Neural progenitor cell (in vitro differentiated cells): ENCODE measurements at regions not wholly inside any gene's neighbourhood (a gene's known extent, or its start where the extent isn't known, plus 50 kb on each side); places are given as distances from the start of the nearest gene placed in this dataset.

Experiments
- DNase-seq: peaks from one replicate; pipeline ENCODE4 v3.0.0-alpha.2; 2016; ENCODE audit warnings: low spot score
- H2AFZ ChIP-seq: fragments of 200-600 bp; sonication (generic); replicated peaks from 2 replicates; pipeline ENCODE4 v1.6.1; 2016; ENCODE audit warnings: antibody characterized with exemption
- H3F3A ChIP-seq: fragments of 200-600 bp; sonication (generic); 2 replicates; pipeline ENCODE4 v1.6.1; 2016; ENCODE audit warnings: antibody characterized with exemption, low read depth
- H3K27ac ChIP-seq: fragments of 200-600 bp; sonication (generic); 2 replicates; pipeline ENCODE4 v1.5.1; 2016; ENCODE audit warnings: mild to moderate bottlenecking
- H3K27me3 ChIP-seq: fragments of 200-600 bp; sonication (generic); 2 replicates; pipeline ENCODE4 v1.6.1; 2016; ENCODE audit warnings: mild to moderate bottlenecking, moderate library complexity
- H3K36me3 ChIP-seq: fragments of 200-600 bp; sonication (generic); 2 replicates; pipeline ENCODE4 v1.5.1; 2016
- H3K4me1 ChIP-seq: fragments of 200-600 bp; sonication (generic); 2 replicates; pipeline ENCODE4 v1.6.1; 2016; ENCODE audit warnings: mixed run types
- H3K4me2 ChIP-seq: fragments of 200-600 bp; sonication (generic); 2 replicates; pipeline ENCODE4 v1.6.1; 2016
- H3K4me3 ChIP-seq: fragments of 200-600 bp; sonication (generic); 2 replicates; pipeline ENCODE4 v1.5.1; 2016
- H3K79me2 ChIP-seq: fragments of 200-600 bp; sonication (generic); 2 replicates; pipeline ENCODE4 v1.6.1; 2016; ENCODE audit warnings: low read depth
- H3K9ac ChIP-seq: fragments of 200-600 bp; sonication (generic); 2 replicates; pipeline ENCODE4 v1.6.1; 2016
- H3K9me3 ChIP-seq: fragments of 200-600 bp; sonication (generic); 2 replicates; pipeline ENCODE4 v1.5.1; 2016; ENCODE audit warnings: low read depth
- H4K20me1 ChIP-seq: fragments of 200-600 bp; sonication (generic); 2 replicates; pipeline ENCODE4 v1.6.1; 2016; ENCODE audit warnings: low read depth
- H3K27ac Mint-ChIP-seq: 3 replicates; pipeline ENCODE4 v1.8.0; 2021; ENCODE audit warnings: mixed read lengths
- H3K27me3 Mint-ChIP-seq: 2 replicates; pipeline ENCODE4 v1.8.0; 2022; ENCODE audit warnings: low read depth, mild to moderate bottlenecking, inconsistent platforms, moderate library complexity, mixed read lengths; ENCODE audit not compliant: insufficient read depth
- H3K36me3 Mint-ChIP-seq: 3 replicates; pipeline ENCODE4 v1.8.0; 2021; ENCODE audit warnings: mixed read lengths
- H3K4me1 Mint-ChIP-seq: 3 replicates; pipeline ENCODE4 v1.8.0; 2021; ENCODE audit warnings: mixed read lengths
- H3K4me3 Mint-ChIP-seq: 3 replicates; pipeline ENCODE4 v1.8.0; 2021; ENCODE audit warnings: mild to moderate bottlenecking, moderate library complexity, mixed read lengths
- H3K9me3 Mint-ChIP-seq: 3 replicates; pipeline ENCODE4 v1.8.0; 2020; ENCODE audit warnings: mixed read lengths
- CTCF ChIP-seq: fragments of 200-600 bp; sonication (generic); IDR thresholded peaks from 2 replicates; pipeline ENCODE4 v1.5.1; 2017; ENCODE audit warnings: antibody characterized with exemption, mild to moderate bottlenecking
- EZH2 ChIP-seq: fragments of 200-600 bp; sonication (generic); IDR thresholded peaks from 2 replicates; pipeline ENCODE4 v1.6.1; 2017; ENCODE audit warnings: antibody characterized with exemption, mild to moderate bottlenecking, moderate library complexity
- EZH2phosphoT487 ChIP-seq: fragments of 200-600 bp; sonication (generic); IDR thresholded peaks from 2 replicates; pipeline ENCODE4 v1.6.1; 2017; ENCODE audit warnings: antibody characterized with exemption

- no peaks in the 10 kb centered on the region for H4K20me1 ChIP-seq
- no peaks in the 10 kb centered on the region for H3K79me2 ChIP-seq
- no peak overlapping the region for H3K9ac ChIP-seq
- Mint-ChIP-seq H3K4me1 (peaks cover 15% of the 10 kb centered on the region), H3K4me3 (no peak overlapping the region), H3K9me3 (peaks cover 3% of the 10 kb centered on the region), H3K36me3 (no peaks in the 10 kb centered on the region), H3K27me3 (peaks cover 2% of the 10 kb centered on the region), H3K27ac (no peak overlapping the region)
- peaks cover 3% of the 10 kb centered on the region for H3K27me3 ChIP-seq
- H3K4me2 ChIP-seq, result no peak overlapping the region
- no peak for TF ChIP-seq EZH2
- no peak for TF ChIP-seq EZH2phosphoT487
- TF ChIP-seq CTCF, result no peak
- no peak overlapping the region for H3K27ac ChIP-seq
- H3K9me3 ChIP-seq, result no peaks in the 10 kb centered on the region
- H3F3A ChIP-seq, result no peaks in the 10 kb centered on the region
- H3K4me3 ChIP-seq, result no peak overlapping the region
- DNase-seq, result no peak
- H3K4me1 ChIP-seq, result peaks cover 7% of the 10 kb centered on the region
- H3K36me3 ChIP-seq, result no peaks in the 10 kb centered on the region
- H2AFZ ChIP-seq, result no peak overlapping the region
These were observed 228.1 kb upstream of the ATP10A start for GRCh38 chr15:26091184-26091583.

GRCh38 chr15:26087881-26088280, 224.8 kb upstream of the ATP10A start:
- Histone ChIP-seq H4K20me1 (no peaks in the 10 kb centered on the region), H3K4me1 (peaks cover 22% of the 10 kb centered on the region), H3K27me3 (no peaks in the 10 kb centered on the region), H3K4me2 (no peak overlapping the region), H3K9ac (no peak overlapping the region), H3F3A (peaks cover under 1% of the 10 kb centered on the region), H3K79me2 (no peaks in the 10 kb centered on the region), H3K27ac (no peak overlapping the region), H3K9me3 (no peaks in the 10 kb centered on the region), H3K4me3 (no peak overlapping the region), H2AFZ (no peak overlapping the region), H3K36me3 (no peaks in the 10 kb centered on the region)
- DNase-seq, result no peak
- Mint-ChIP-seq H3K9me3 (no peaks in the 10 kb centered on the region), H3K4me1 (peaks cover 28% of the 10 kb centered on the region), H3K27ac (no peak overlapping the region), H3K4me3 (no peak overlapping the region), H3K36me3 (no peaks in the 10 kb centered on the region), H3K27me3 (peaks cover 2% of the 10 kb centered on the region)
- TF ChIP-seq EZH2phosphoT487 (no peak), CTCF (no peak), EZH2 (no peak)

- H3K27ac ChIP-seq, result no peak overlapping the region
- H3K4me3 ChIP-seq, result no peak overlapping the region
- DNase-seq, result no peak
- Mint-ChIP-seq H3K4me3 (no peak overlapping the region), H3K4me1 (peaks cover 32% of the 10 kb centered on the region), H3K36me3 (no peaks in the 10 kb centered on the region), H3K27ac (no peak overlapping the region), H3K9me3 (no peaks in the 10 kb centered on the region), H3K27me3 (peaks cover 4% of the 10 kb centered on the region)
- TF ChIP-seq CTCF (no peak), EZH2phosphoT487 (no peak), EZH2 (no peak)
- peaks cover 5% of the 10 kb centered on the region for H3F3A ChIP-seq
- no peaks in the 10 kb centered on the region for H3K27me3 ChIP-seq
- no peak overlapping the region for H3K4me2 ChIP-seq
- no peaks in the 10 kb centered on the region for H3K36me3 ChIP-seq
- no peaks in the 10 kb centered on the region for H3K79me2 ChIP-seq
- H3K9me3 ChIP-seq, result no peaks in the 10 kb centered on the region
- H3K9ac ChIP-seq, result no peak overlapping the region
- H4K20me1 ChIP-seq, result no peaks in the 10 kb centered on the region
- H3K4me1 ChIP-seq, result peaks cover 24% of the 10 kb centered on the region
- no peak overlapping the region for H2AFZ ChIP-seq
These were observed 224.3 kb upstream of the ATP10A start for GRCh38 chr15:26087395-26087794.
